H9 (cell line): ENCODE measurements at regions not wholly inside any gene's neighbourhood (a gene's known extent, or its start where the extent isn't known, plus 50 kb on each side); places are given as distances from the start of the nearest gene placed in this dataset.

Experiments used
- DNase-seq: peaks from one replicate; pipeline ENCODE4 v3.0.0-alpha.2; 2017
- H2AFZ ChIP-seq: one replicate; pipeline ENCODE4 v1.6.1; 2013; ENCODE audit warnings: mild to moderate bottlenecking, low read length, control low read depth, moderate library complexity
- H2AK5ac ChIP-seq: 2 replicates; pipeline ENCODE4 v1.6.1; 2013; ENCODE audit warnings: low read length, control low read depth, mixed read lengths; ENCODE audit not compliant: insufficient read length
- H2BK120ac ChIP-seq: one replicate; pipeline ENCODE4 v1.6.1; 2013; ENCODE audit warnings: low read depth, mild to moderate bottlenecking, low read length, control low read depth, inconsistent platforms; ENCODE audit not compliant: poor library complexity, severe bottlenecking
- H2BK12ac ChIP-seq: 2 replicates; pipeline ENCODE4 v1.6.1; 2013; ENCODE audit warnings: low read length, control low read depth, mixed read lengths, low read depth; ENCODE audit not compliant: insufficient read length
- H2BK15ac ChIP-seq: 2 replicates; pipeline ENCODE4 v1.6.1; 2013; ENCODE audit warnings: low read depth, low read length, control low read depth
- H2BK20ac ChIP-seq: one replicate; pipeline ENCODE4 v1.6.1; 2013; ENCODE audit warnings: low read depth, mild to moderate bottlenecking, low read length, control low read depth, inconsistent platforms; ENCODE audit not compliant: poor library complexity, severe bottlenecking
- H2BK5ac ChIP-seq: 2 replicates; pipeline ENCODE4 v1.6.1; 2013; ENCODE audit warnings: low read length, control low read depth, mixed read lengths; ENCODE audit not compliant: insufficient read length
- H3K14ac ChIP-seq: 2 replicates; pipeline ENCODE4 v1.6.1; 2013; ENCODE audit warnings: low read length, control low read depth; ENCODE audit not compliant: insufficient read depth
- H3K18ac ChIP-seq: 2 replicates; pipeline ENCODE4 v1.6.1; 2013; ENCODE audit warnings: low read depth, mild to moderate bottlenecking, mixed read lengths, low read length, control low read depth; ENCODE audit not compliant: insufficient read length
- H3K23ac ChIP-seq: 2 replicates; pipeline ENCODE4 v1.6.1; 2013; ENCODE audit warnings: low read length, control low read depth, mixed read lengths, low read depth; ENCODE audit not compliant: insufficient read length
- H3K23me2 ChIP-seq: 2 replicates; pipeline ENCODE4 v1.6.1; 2013; ENCODE audit warnings: low read depth, mild to moderate bottlenecking, mixed read lengths, low read length, control low read depth; ENCODE audit not compliant: insufficient read length, poor library complexity, severe bottlenecking
- H3K27ac ChIP-seq: 2 replicates; pipeline ENCODE4 v1.5.1; 2013; ENCODE audit warnings: low read length, control low read depth, mixed read lengths, low read depth; ENCODE audit not compliant: insufficient read length
- H3K27me3 ChIP-seq: 2 replicates; pipeline ENCODE4 v1.6.1; 2013; ENCODE audit warnings: low read length, control low read depth, inconsistent platforms; ENCODE audit not compliant: insufficient read depth
- H3K4ac ChIP-seq: 2 replicates; pipeline ENCODE4 v1.6.1; 2013; ENCODE audit warnings: low read depth, mild to moderate bottlenecking, control low read depth, inconsistent platforms, low read length, moderate library complexity
- H3K4me1 ChIP-seq: 2 replicates; pipeline ENCODE4 v1.6.1; 2013; ENCODE audit warnings: low read length, control low read depth, inconsistent platforms; ENCODE audit not compliant: insufficient read depth
- H3K4me2 ChIP-seq: 2 replicates; pipeline ENCODE4 v1.6.1; 2013; ENCODE audit warnings: low read length, control low read depth, mixed read lengths; ENCODE audit not compliant: insufficient read length, insufficient read depth
- H3K56ac ChIP-seq: 2 replicates; pipeline ENCODE4 v1.6.1; 2013; ENCODE audit warnings: low read depth, mild to moderate bottlenecking, mixed read lengths, low read length, control low read depth; ENCODE audit not compliant: insufficient read length
- H3K79me1 ChIP-seq: 2 replicates; pipeline ENCODE4 v1.6.1; 2013; ENCODE audit warnings: low read depth, mild to moderate bottlenecking, moderate library complexity, low read length, control low read depth, inconsistent platforms; ENCODE audit not compliant: insufficient read depth, poor library complexity, severe bottlenecking
- H3K79me2 ChIP-seq: 2 replicates; pipeline ENCODE4 v1.6.1; 2013; ENCODE audit warnings: low read length, control low read depth, inconsistent platforms; ENCODE audit not compliant: insufficient read depth
- H3K9ac ChIP-seq: 2 replicates; pipeline ENCODE4 v1.6.1; 2013; ENCODE audit warnings: low read length, control low read depth, mixed read lengths; ENCODE audit not compliant: insufficient read length; ENCODE audit errors: extremely low read depth
- H3K9me3 ChIP-seq: one replicate; pipeline ENCODE4 v1.6.1; 2013; ENCODE audit warnings: low read depth, low read length, inconsistent platforms; ENCODE audit not compliant: control insufficient read depth
- H3T11ph ChIP-seq: one replicate; pipeline ENCODE4 v1.6.1; 2013; ENCODE audit warnings: mild to moderate bottlenecking, low read length, control low read depth, inconsistent platforms
- H4K20me1 ChIP-seq: one replicate; pipeline ENCODE4 v1.6.1; 2013; ENCODE audit not compliant: control insufficient read depth, insufficient read length, insufficient read depth
- H4K5ac ChIP-seq: 2 replicates; pipeline ENCODE4 v1.6.1; 2013; ENCODE audit warnings: low read depth, mild to moderate bottlenecking, mixed read lengths, low read length, control low read depth; ENCODE audit not compliant: insufficient read length
- H4K8ac ChIP-seq: replicated peaks from 2 replicates; pipeline ENCODE4 v1.6.1; 2013; ENCODE audit warnings: low read length, control low read depth, mixed read lengths, low read depth; ENCODE audit not compliant: insufficient read length
- H4K91ac ChIP-seq: 2 replicates; pipeline ENCODE4 v1.6.1; 2013; ENCODE audit warnings: low read depth, mild to moderate bottlenecking, moderate library complexity, mixed read lengths, low read length, control low read depth; ENCODE audit not compliant: insufficient read length
- H3K27ac Mint-ChIP-seq, 3 experiments: 2 replicates in 2 of 3; 3 replicates in 1 of 3; pipeline ENCODE4 v1.8.0; 2020 to 2021; ENCODE audit warnings: mixed read lengths in 3 of 3, mild to moderate bottlenecking in 1 of 3, moderate library complexity in 1 of 3
- H3K27me3 Mint-ChIP-seq: 2 replicates; pipeline ENCODE4 v1.8.0; 2021; ENCODE audit warnings: low read depth, mild to moderate bottlenecking, moderate library complexity, mixed read lengths
- H3K36me3 Mint-ChIP-seq, 3 experiments: 2 replicates in 2 of 3; 3 replicates in 1 of 3; pipeline ENCODE4 v1.8.0; 2020 to 2021; ENCODE audit warnings: low read depth in 3 of 3, mixed read lengths in 3 of 3; ENCODE audit not compliant: insufficient read depth in 1 of 3
- H3K4me1 Mint-ChIP-seq, 2 experiments: 2 replicates each; pipeline ENCODE4 v1.8.0; 2020; ENCODE audit warnings: mixed read lengths in 2 of 2
- H3K4me3 Mint-ChIP-seq, 2 experiments: 2 replicates in 1 of 2; 3 replicates in 1 of 2; pipeline ENCODE4 v1.8.0; 2020 to 2021; ENCODE audit warnings: mild to moderate bottlenecking in 2 of 2, mixed read lengths in 2 of 2, moderate library complexity in 1 of 2
- H3K9me3 Mint-ChIP-seq, 2 experiments: 2 replicates in 1 of 2; 3 replicates in 1 of 2; pipeline ENCODE4 v1.8.0; 2020; ENCODE audit warnings: mild to moderate bottlenecking in 2 of 2, mixed read lengths in 2 of 2, moderate library complexity in 1 of 2
- CTCF ChIP-seq: fragments of 200-600 bp; sonication (generic); conservative IDR thresholded peaks from 3 replicates; pipeline ENCODE4 v1.8.0; 2021; ENCODE audit warnings: antibody characterized with exemption, mild to moderate bottlenecking
- WGBS: extraction: QIAGEN DNeasy Blood & Tissue Kit; methylation state at CpG from one replicate; pipeline ENCODE4 v1.1.7; 2013; ENCODE audit warnings: missing lambda C conversion rate, low lambda C conversion rate, mixed read lengths; ENCODE audit not compliant: insufficient read length; ENCODE audit errors: extremely low coverage; 5-methylcytosine and 5-hydroxymethylcytosine counted together

GRCh38 chr5:74093561-74093960, 467.6 kb downstream of the ARHGEF28 start:
- Mint-ChIP-seq H3K27me3 (no peaks in the 10 kb centered on the region), H3K27ac (no peak overlapping the region), H3K36me3 (no peaks in the 10 kb centered on the region; a peak in 1 of 7 replicates), H3K4me1 (no peaks in the 10 kb centered on the region), H3K4me3 (no peak overlapping the region), H3K9me3 (no peaks in the 10 kb centered on the region)
- TF ChIP-seq CTCF, result no peak
- no peaks in the 10 kb centered on the region for H3K27me3 ChIP-seq
- H2AFZ ChIP-seq, result no peak overlapping the region
- DNase-seq, result no peak
- no peak overlapping the region for H3K14ac ChIP-seq
- H3K4me2 ChIP-seq, result no peak overlapping the region
- no peak overlapping the region for H3T11ph ChIP-seq
- no peak overlapping the region for H4K8ac ChIP-seq
- no CpG with 5 or more reads among the region's 2 CpGs for WGBS
- H3K79me2 ChIP-seq, result no peaks in the 10 kb centered on the region
- H4K91ac ChIP-seq, result no peak overlapping the region
- H2AK5ac ChIP-seq, result no peak overlapping the region
- H3K79me1 ChIP-seq, result no peaks in the 10 kb centered on the region
- no peak overlapping the region for H2BK12ac ChIP-seq
- H3K9me3 ChIP-seq, result no peaks in the 10 kb centered on the region
- no peaks in the 10 kb centered on the region for H3K23me2 ChIP-seq
- H3K4ac ChIP-seq, result no peak overlapping the region
- no peak overlapping the region for H3K56ac ChIP-seq
- no peak overlapping the region for H2BK120ac ChIP-seq
- no peak overlapping the region for H2BK5ac ChIP-seq
- H3K18ac ChIP-seq, result no peak overlapping the region
- H3K9ac ChIP-seq, result no peak overlapping the region
- no peak overlapping the region for H4K5ac ChIP-seq
- no peak overlapping the region for H3K23ac ChIP-seq
- no peak overlapping the region for H3K27ac ChIP-seq
- H2BK20ac ChIP-seq, result no peak overlapping the region
- H4K20me1 ChIP-seq, result no peaks in the 10 kb centered on the region
- H3K4me1 ChIP-seq, result no peaks in the 10 kb centered on the region
- H2BK15ac ChIP-seq, result no peak overlapping the region
